K562 (cell line): ENCODE measurements at regions not wholly inside any gene's neighbourhood (a gene's known extent, or its start where the extent isn't known, plus 50 kb on each side); places are given as distances from the start of the nearest gene placed in this dataset.

Experiments
- ATAC-seq: fragments of 200-7000 bp; cut with Tn5 transposase; 3 replicates; pipeline ENCODE4 v1.9.1; 2020; ENCODE audit warnings: moderate library complexity
- BruUV-seq: library from RNA; stranded (reverse); fragments of 400-500 nt; replicated peaks from 2 replicates; lab custom pipeline; 2021; lab: Mats Ljungman, UMichigan
- CTCF ChIA-PET: fragments of 300-600 bp; formaldehyde crosslinking; extraction: SDS; loops from one replicate; lab custom pipeline; 2021; ENCODE audit warnings: low intra/inter-chr PET ratio; lab: Yijun Ruan, JAX
- POLR2A ChIA-PET: fragments of 300-600, 350-650 bp; sonication (Branson Sonifier 250); formaldehyde crosslinking; extraction: SDS; loops from one replicate; lab custom pipeline; 2021; ENCODE audit warnings: antibody characterized with exemption, inconsistent platforms; lab: Yijun Ruan, JAX
- DNase-seq, 4 experiments: peaks; one replicate each; pipeline versions ENCODE4 v3.0.0 to v3.0.0-alpha.2; 2011 to 2018; ENCODE audit warnings: low spot score in 3 of 4, mixed read lengths in 3 of 4; ENCODE audit errors: extremely low read depth in 1 of 4
- FAIRE-seq: peaks from 2 replicates; lab custom pipeline; 2011; peaks lifted over from hg19 to GRCh38; lab: Jason Lieb, UNC
- H2AFZ ChIP-seq: 2 replicates; pipeline ENCODE4 v1.6.0; 2011; ENCODE audit warnings: low read depth, low read length, control low read depth, inconsistent platforms
- H3K27ac ChIP-seq: fragments of 200-600 bp; 3 replicates; pipeline ENCODE4 v1.8.0; 2011; ENCODE audit warnings: low read depth, mild to moderate bottlenecking, control low read depth, inconsistent platforms, low read length, moderate library complexity, mixed read lengths; ENCODE audit errors: extremely low read depth
- H3K27me3 ChIP-seq, 2 experiments: fragments of 300-600 bp in 1 of 2; 2 replicates in 1 of 2; 3 replicates in 1 of 2; pipeline versions ENCODE4 v1.6.0 to v1.8.0; 2011; ENCODE audit warnings: inconsistent platforms in 2 of 2, low read length in 2 of 2, mild to moderate bottlenecking in 1 of 2, mixed read lengths in 1 of 2, moderate library complexity in 1 of 2; ENCODE audit not compliant: control insufficient read depth in 2 of 2, insufficient read depth in 2 of 2
- H3K36me3 ChIP-seq: fragments of 300-600 bp; 3 replicates; pipeline ENCODE4 v1.8.0; 2011; ENCODE audit warnings: mild to moderate bottlenecking, low read length, inconsistent platforms; ENCODE audit not compliant: control insufficient read depth, insufficient read depth
- H3K4me1 ChIP-seq, 2 experiments: fragments of 200-600 bp in 1 of 2; replicated peaks in 1 of 2; 2 replicates in 1 of 2; 3 replicates in 1 of 2; pipeline versions ENCODE4 v1.5.1 to v1.8.0; 2011; ENCODE audit warnings: inconsistent platforms in 2 of 2, low read length in 2 of 2, mild to moderate bottlenecking in 1 of 2, mixed read lengths in 1 of 2, moderate library complexity in 1 of 2; ENCODE audit not compliant: control insufficient read depth in 2 of 2, insufficient read depth in 2 of 2
- H3K4me2 ChIP-seq: 2 replicates; pipeline ENCODE4 v1.6.1; 2011; ENCODE audit warnings: low read length, control low read depth, inconsistent platforms, mixed read lengths; ENCODE audit not compliant: insufficient read depth
- H3K4me3 ChIP-seq: fragments of 200-600 bp; sonication (generic), shearing (Covaris generic); 2 replicates; pipeline ENCODE4 v1.5.1; 2016; ENCODE audit warnings: control low read depth, inconsistent platforms
- H3K79me2 ChIP-seq: fragments of 200-600 bp; 3 replicates; pipeline ENCODE4 v1.8.0; 2011; ENCODE audit warnings: low read length, inconsistent platforms; ENCODE audit not compliant: control insufficient read depth, insufficient read depth
- H3K9ac ChIP-seq, 2 experiments: 2 replicates each; pipeline versions ENCODE4 v1.6.0 to v1.6.1; 2011; ENCODE audit warnings: low read depth in 2 of 2, low read length in 2 of 2, control low read depth in 1 of 2, inconsistent platforms in 1 of 2, mild to moderate bottlenecking in 1 of 2, mixed read lengths in 1 of 2; ENCODE audit not compliant: insufficient read depth in 1 of 2
- H3K9me1 ChIP-seq: one replicate; pipeline ENCODE4 v1.6.0; 2011; ENCODE audit warnings: inconsistent platforms, mild to moderate bottlenecking, low read length, moderate library complexity; ENCODE audit not compliant: control insufficient read depth, insufficient read depth
- H3K9me3 ChIP-seq: replicated peaks from 2 replicates; pipeline ENCODE4 v1.5.1; 2011; ENCODE audit warnings: low read depth, low read length, inconsistent platforms; ENCODE audit not compliant: control insufficient read depth, insufficient read depth
- H4K20me1 ChIP-seq: replicated peaks from 2 replicates; pipeline ENCODE4 v1.6.1; 2011; ENCODE audit warnings: low read length, inconsistent platforms, mixed read lengths; ENCODE audit not compliant: control insufficient read depth, insufficient read depth
- DACH1 ChIP-seq: fragments of 450-650 bp; IDR thresholded peaks from 2 replicates; pipeline ENCODE4 v1.6.1; 2018; ENCODE audit not compliant: partially characterized antibody
- ERF ChIP-seq: fragments of 450-650 bp; formaldehyde crosslinking; IDR thresholded peaks from 2 replicates; pipeline ENCODE4 v1.4.0; 2020; ENCODE audit warnings: mild to moderate bottlenecking, mixed read lengths
- ZFP36 ChIP-seq: fragments of 150-350 bp; IDR thresholded peaks from 2 replicates; pipeline ENCODE4 v1.6.1; 2018; ENCODE audit warnings: low read length, low read depth; ENCODE audit not compliant: partially characterized antibody
- ZNF165 ChIP-seq: fragments of 250-450 bp; sonication (Bioruptor Pico); IDR thresholded peaks from 2 replicates; pipeline ENCODE4 v1.4.0; 2020; ENCODE audit warnings: borderline replicate concordance
- ZNF717 ChIP-seq: fragments of 250-450 bp; sonication (Bioruptor Pico); IDR thresholded peaks from 2 replicates; pipeline ENCODE4 v1.5.0; 2021
- WGBS: fragments of 100-300 bp; shearing (Covaris generic); methylation state at CpG from one replicate; pipeline ENCODE4 v1.1.6; 2016; ENCODE audit warnings: low coverage, mixed read lengths; ENCODE audit not compliant: insufficient coverage; ENCODE audit errors: missing lambda C conversion rate; 5-methylcytosine and 5-hydroxymethylcytosine counted together
- in situ Hi-C: fragments of 300-500 bp; cut with MboI; formaldehyde crosslinking; loops from 4 replicates; pipeline ENCODE4 v1.15.0; 2018; ENCODE audit warnings: inconsistent platforms, mixed read lengths
- intact Hi-C: fragments of 100-400 bp; cut with micrococcal nuclease; formaldehyde crosslinking; loops from 2 replicates; pipeline ENCODE4 v1.14.2; 2022
- TF ChIP-seq, protein P1 (sequence below): fragments of 450-650 bp; formaldehyde crosslinking; IDR thresholded peaks from 2 replicates; pipeline ENCODE4 v1.4.0; 2022; ENCODE audit warnings: missing genetic modification characterization
- TF ChIP-seq, protein P2 (sequence below): fragments of 450-650 bp; formaldehyde crosslinking; IDR thresholded peaks from 2 replicates; pipeline ENCODE4 v1.4.0; 2020; ENCODE audit warnings: mild to moderate bottlenecking, moderate library complexity
- TF ChIP-seq, protein P3 (sequence below): fragments of 250-450 bp; sonication (Bioruptor Pico); IDR thresholded peaks from 2 replicates; pipeline ENCODE4 v1.6.1; 2021; ENCODE audit warnings: mild to moderate bottlenecking

DNA sequence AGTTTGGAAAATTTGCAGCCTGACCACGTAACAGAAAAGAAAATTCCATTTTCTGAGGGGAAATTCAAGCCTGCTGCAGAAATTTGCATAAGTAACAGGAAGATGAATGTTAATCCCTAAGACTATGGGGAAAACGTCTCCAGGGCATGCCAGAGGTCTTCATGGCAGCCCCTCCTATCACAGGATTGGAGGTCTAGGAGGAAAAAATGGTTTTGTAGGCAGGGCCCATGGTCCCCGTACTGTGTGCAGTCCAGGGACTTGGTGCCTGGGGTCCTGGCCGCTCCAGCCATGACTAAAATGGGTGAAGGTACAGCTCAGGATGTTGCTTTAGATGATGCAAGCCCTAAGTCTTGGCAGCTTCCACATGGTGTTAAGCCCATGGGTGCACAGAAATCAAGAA is 437.3 kb upstream of the SEMA3A start:
- no peaks in the 10 kb centered on the region for H3K36me3 ChIP-seq
- no peaks in the 10 kb centered on the region for H4K20me1 ChIP-seq
- in situ Hi-C loops = no loop called here
- ATAC-seq (no peak), FAIRE-seq (no peak), DNase-seq (no peak)
- WGBS = 49% methylated on average over 4 of the region's 4 CpGs
- TF ChIP-seq ZFP36 = peak; percentile 54
- TF ChIP-seq ZNF165 = no peak
- H3K4me3 ChIP-seq = no peak overlapping the region
- H3K79me2 ChIP-seq = no peaks in the 10 kb centered on the region
- no peak overlapping the region for H3K27ac ChIP-seq
- no peak overlapping the region for H3K9ac ChIP-seq
- H3K4me1 ChIP-seq = no peaks in the 10 kb centered on the region
- intact Hi-C loops = no loop called here
- POLR2A ChIA-PET = no interaction called here
- H3K9me3 ChIP-seq = no peaks in the 10 kb centered on the region; the same call in 1 of the 2 replicates
- H3K4me2 ChIP-seq = no peak overlapping the region
- no peaks in the 10 kb centered on the region for H3K9me1 ChIP-seq
- CTCF ChIA-PET = no interaction called here
- H2AFZ ChIP-seq = no peak overlapping the region
- no peaks in the 10 kb centered on the region for H3K27me3 ChIP-seq
- no TSS peak for BruUV-seq

DNA sequence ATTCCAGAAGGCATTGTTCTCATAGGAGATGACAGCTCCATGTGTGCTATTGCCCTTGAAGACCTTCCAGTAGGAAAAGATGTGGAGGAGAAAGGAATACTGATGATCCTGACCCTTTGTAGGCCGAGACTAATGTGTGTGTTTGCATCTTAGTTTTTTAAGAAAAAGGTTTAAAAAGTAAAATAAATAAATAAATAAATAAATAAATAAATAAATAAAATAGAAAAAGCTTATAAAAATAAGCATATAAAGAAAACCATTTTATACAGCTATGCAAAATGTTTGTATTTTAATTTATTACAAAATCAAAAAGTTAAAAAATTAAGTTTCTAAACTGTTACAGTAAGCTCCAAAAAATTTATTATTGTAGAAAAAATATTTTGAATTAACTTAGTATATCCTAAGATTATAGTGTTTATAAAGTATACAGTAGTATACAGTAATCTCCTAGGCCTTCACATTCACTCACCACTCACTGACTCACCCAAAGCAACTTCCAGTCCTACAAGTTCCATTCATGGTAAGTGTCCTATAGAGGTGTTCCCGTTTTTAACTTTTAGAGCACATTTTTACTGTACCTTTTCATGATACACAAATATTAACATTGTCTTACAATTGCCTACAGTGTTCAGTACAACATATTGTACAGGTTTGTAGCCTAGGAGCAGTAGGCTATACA is 435.2 kb upstream of the SEMA3A start:
- 25% methylated on average over 2 of the region's 2 CpGs for WGBS
- no peaks in the 10 kb centered on the region for H3K4me1 ChIP-seq
- no peak overlapping the region for H3K9ac ChIP-seq
- no peaks in the 10 kb centered on the region for H4K20me1 ChIP-seq
- H3K27me3 ChIP-seq = no peaks in the 10 kb centered on the region
- H3K4me3 ChIP-seq = no peak overlapping the region
- H3K79me2 ChIP-seq = no peaks in the 10 kb centered on the region
- ATAC-seq (no peak), FAIRE-seq (no peak), DNase-seq (no peak)
- no TSS peak for BruUV-seq
- H3K27ac ChIP-seq = no peak overlapping the region
- in situ Hi-C loops = no loop called here
- H3K9me1 ChIP-seq = no peaks in the 10 kb centered on the region
- H3K9me3 ChIP-seq = no peaks in the 10 kb centered on the region; the same call in 1 of the 2 replicates
- no peak overlapping the region for H2AFZ ChIP-seq
- POLR2A ChIA-PET = no interaction called here
- CTCF ChIA-PET = no interaction called here
- intact Hi-C loops = no loop called here
- no peak overlapping the region for H3K4me2 ChIP-seq
- H3K36me3 ChIP-seq = no peaks in the 10 kb centered on the region
- TF ChIP-seq, protein P1, sequence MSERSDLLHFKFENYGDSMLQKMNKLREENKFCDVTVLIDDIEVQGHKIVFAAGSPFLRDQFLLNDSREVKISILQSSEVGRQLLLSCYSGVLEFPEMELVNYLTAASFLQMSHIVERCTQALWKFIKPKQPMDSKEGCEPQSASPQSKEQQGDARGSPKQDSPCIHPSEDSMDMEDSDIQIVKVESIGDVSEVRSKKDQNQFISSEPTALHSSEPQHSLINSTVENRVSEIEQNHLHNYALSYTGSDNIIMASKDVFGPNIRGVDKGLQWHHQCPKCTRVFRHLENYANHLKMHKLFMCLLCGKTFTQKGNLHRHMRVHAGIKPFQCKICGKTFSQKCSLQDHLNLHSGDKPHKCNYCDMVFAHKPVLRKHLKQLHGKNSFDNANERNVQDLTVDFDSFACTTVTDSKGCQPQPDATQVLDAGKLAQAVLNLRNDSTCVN (CRISPR knock-in tag) = no peak
- TF ChIP-seq ZNF717 (CRISPR knock-in tag) (no peak), ERF (CRISPR knock-in tag) (no peak), DACH1 (no peak)
- TF ChIP-seq, protein P2, sequence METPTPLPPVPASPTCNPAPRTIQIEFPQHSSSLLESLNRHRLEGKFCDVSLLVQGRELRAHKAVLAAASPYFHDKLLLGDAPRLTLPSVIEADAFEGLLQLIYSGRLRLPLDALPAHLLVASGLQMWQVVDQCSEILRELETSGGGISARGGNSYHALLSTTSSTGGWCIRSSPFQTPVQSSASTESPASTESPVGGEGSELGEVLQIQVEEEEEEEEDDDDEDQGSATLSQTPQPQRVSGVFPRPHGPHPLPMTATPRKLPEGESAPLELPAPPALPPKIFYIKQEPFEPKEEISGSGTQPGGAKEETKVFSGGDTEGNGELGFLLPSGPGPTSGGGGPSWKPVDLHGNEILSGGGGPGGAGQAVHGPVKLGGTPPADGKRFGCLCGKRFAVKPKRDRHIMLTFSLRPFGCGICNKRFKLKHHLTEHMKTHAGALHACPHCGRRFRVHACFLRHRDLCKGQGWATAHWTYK (CRISPR knock-in tag) = no peak
- TF ChIP-seq, protein P3, sequence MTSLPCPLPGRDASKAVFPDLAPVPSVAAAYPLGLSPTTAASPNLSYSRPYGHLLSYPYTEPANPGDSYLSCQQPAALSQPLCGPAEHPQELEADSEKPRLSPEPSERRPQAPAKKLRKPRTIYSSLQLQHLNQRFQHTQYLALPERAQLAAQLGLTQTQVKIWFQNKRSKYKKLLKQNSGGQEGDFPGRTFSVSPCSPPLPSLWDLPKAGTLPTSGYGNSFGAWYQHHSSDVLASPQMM (CRISPR knock-in tag) = no peak
